Pancreas (tissue), 10 donors: ENCODE measurements at regions not wholly inside any gene's neighbourhood (a gene's known extent, or its start where the extent isn't known, plus 50 kb on each side); places are given as distances from the start of the nearest gene placed in this dataset.

Experiments
- ATAC-seq, 4 donors: fragments of 200-7000 bp; cut with Tn5 transposase; one replicate each; pipeline versions ENCODE4 v1.8.0 to v1.9.1; 2020; ENCODE audit warnings: mild to moderate bottlenecking in 4 of 4, moderate library complexity in 4 of 4
- DNase-seq, 6 donors: peaks; one replicate each; pipeline ENCODE4 v3.0.0-alpha.2; 2020
- FAIRE-seq: peaks from 2 replicates; lab custom pipeline; 2012; peaks lifted over from hg19 to GRCh38; lab: Jason Lieb, UNC
- H3K27ac ChIP-seq, 4 donors: fragments of 200-600 bp; sonication (generic); 1 replicate in 3 of 4; 2 replicates in 1 of 4; pipeline versions ENCODE4 v1.5.0 to v1.8.0; 2020
- H3K27me3 ChIP-seq, 4 donors: fragments of 200-600 bp; one replicate each; pipeline ENCODE4 v1.8.0; 2021
- H3K36me3 ChIP-seq, 3 donors: fragments of 200-600 bp; sonication (generic) in 1 of 3; one replicate each; pipeline versions ENCODE4 v1.5.0 to v1.8.0; 2020 to 2021
- H3K4me1 ChIP-seq, 3 donors: fragments of 200-600 bp; one replicate each; pipeline ENCODE4 v1.8.0; 2021
- H3K4me3 ChIP-seq, 4 donors: fragments of 200-600 bp; sonication (generic) in 2 of 4; one replicate each; pipeline versions ENCODE4 v1.5.0 to v1.8.0; 2020 to 2021
- H3K9me3 ChIP-seq, 4 donors: fragments of 200-600 bp; one replicate each; pipeline ENCODE4 v1.8.0; 2021
- WGBS, 2 donors: extraction: QIAGEN DNeasy Blood & Tissue Kit; methylation state at CpG; one replicate each; pipeline ENCODE4 v1.1.7; 2013; 5-methylcytosine and 5-hydroxymethylcytosine counted together
- intact Hi-C, 3 donors: fragments of 100-400 bp; cut with DNase I; formaldehyde crosslinking; loops; one replicate each; pipeline versions ENCODE4 v1.11.1 to v1.14.2; 2022
- TF ChIP-seq, protein P1 (sequence below), 4 donors: fragments of 200-600 bp; sonication (generic) in 3 of 4; IDR thresholded peaks; one replicate each; pipeline versions ENCODE4 v1.5.0 to v1.8.0; 2021; ENCODE audit warnings: antibody characterized with exemption in 4 of 4
- donor health status: healthy with polysubstance abuse.
- donor health status: DM: no; HTN: no; CAD: no; lungs with moderate emphysema.
- donor health status: DM: no; HTN: no; CAD: no.
- donor health status: control.
- donor health status: control.
- donor health status: Bipolar disorder and iron deficiency.
- donor health status: DM: yes; HTN: yes; CAD: no.
- donor health status: DM: no; HTN: no; CAD: no.
- donor health status: DM: no; HTN: no; CAD: no.
- donor health status: DM: yes; HTN: yes; CAD: no.

DNA sequence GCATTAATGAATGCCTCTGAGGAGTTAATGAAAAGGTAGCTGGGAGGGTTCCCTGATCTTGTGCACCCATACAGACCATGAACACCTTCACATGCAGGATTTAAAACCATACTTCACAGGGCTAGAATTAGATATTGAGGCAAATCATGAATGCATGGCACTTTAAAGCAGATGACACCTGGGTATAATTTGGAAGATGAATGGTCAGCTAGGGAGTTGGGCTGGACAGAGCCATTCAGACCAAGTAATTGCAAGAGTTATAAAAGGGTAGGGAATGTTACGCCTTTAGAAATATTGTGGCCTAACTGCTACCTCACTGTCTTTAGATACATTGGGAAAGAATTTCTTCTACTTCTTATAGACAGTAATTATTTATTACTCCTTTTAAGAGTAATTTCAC is 89.1 kb upstream of the ZNF827 start:
- H3K4me1 ChIP-seq, result peaks cover 0 to 9% (median 6%) of the 10 kb centered on the region in 3 donors
- no peak overlapping the region for H3K4me3 ChIP-seq
- intact Hi-C loops, result no loop called here
- WGBS, 2 donors, result 96 to 100% methylated on average over 1 of the region's 1 CpG
- TF ChIP-seq, protein P1, sequence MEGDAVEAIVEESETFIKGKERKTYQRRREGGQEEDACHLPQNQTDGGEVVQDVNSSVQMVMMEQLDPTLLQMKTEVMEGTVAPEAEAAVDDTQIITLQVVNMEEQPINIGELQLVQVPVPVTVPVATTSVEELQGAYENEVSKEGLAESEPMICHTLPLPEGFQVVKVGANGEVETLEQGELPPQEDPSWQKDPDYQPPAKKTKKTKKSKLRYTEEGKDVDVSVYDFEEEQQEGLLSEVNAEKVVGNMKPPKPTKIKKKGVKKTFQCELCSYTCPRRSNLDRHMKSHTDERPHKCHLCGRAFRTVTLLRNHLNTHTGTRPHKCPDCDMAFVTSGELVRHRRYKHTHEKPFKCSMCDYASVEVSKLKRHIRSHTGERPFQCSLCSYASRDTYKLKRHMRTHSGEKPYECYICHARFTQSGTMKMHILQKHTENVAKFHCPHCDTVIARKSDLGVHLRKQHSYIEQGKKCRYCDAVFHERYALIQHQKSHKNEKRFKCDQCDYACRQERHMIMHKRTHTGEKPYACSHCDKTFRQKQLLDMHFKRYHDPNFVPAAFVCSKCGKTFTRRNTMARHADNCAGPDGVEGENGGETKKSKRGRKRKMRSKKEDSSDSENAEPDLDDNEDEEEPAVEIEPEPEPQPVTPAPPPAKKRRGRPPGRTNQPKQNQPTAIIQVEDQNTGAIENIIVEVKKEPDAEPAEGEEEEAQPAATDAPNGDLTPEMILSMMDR (IDR thresholded peaks at IDR 0.05), result no peak
- no peaks in the 10 kb centered on the region for H3K9me3 ChIP-seq
- no peak for ATAC-seq
- H3K36me3 ChIP-seq, result no peaks in the 10 kb centered on the region
- no peak for FAIRE-seq
- H3K27ac ChIP-seq, result no peak overlapping the region
- no peak for DNase-seq
- H3K27me3 ChIP-seq, result no peaks in the 10 kb centered on the region

DNA sequence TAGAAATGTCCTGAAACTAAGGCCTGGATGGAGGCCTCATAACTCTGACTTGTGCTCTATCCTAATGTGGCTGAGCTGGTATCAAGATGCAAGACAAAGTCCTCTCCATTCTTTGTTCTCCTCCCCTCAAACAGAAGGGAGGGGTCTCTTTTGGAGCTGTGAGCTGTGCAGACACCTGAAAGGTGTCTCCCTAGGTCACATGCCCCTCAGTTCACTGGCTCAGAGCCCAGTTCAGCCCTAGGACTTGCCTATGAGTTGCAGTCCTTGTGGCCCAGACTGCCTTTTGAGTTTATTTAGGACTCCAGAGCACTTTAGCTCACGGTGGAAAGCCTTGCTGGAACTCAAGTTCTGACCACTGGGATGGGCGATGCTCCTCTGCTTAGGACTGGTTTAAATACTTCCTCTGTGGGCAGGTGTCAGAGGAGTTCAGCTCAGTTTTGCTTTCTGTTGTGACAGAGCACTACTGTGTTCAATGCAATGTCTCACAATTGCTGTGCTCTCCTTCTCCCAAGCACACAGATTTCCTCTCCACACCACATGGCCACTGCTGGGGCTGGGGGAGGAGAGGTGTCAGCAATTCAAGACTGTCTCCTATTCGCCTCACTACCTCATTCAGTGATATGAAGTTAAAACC is 84.8 kb upstream of the ZNF827 start:
- 81 to 88% methylated on average over 3 of the region's 3 CpGs for WGBS, 2 donors
- H3K9me3 ChIP-seq, result no peaks in the 10 kb centered on the region
- intact Hi-C loops, result no loop called here
- ATAC-seq (no peak), FAIRE-seq (no peak), DNase-seq (no peak)
- H3K4me1 ChIP-seq, result no peaks in the 10 kb centered on the region
- no peak overlapping the region for H3K4me3 ChIP-seq
- no peak overlapping the region for H3K27ac ChIP-seq
- no peaks in the 10 kb centered on the region for H3K27me3 ChIP-seq
- TF ChIP-seq, protein P1 (IDR thresholded peaks at IDR 0.05), result no peak
- no peaks in the 10 kb centered on the region for H3K36me3 ChIP-seq

DNA sequence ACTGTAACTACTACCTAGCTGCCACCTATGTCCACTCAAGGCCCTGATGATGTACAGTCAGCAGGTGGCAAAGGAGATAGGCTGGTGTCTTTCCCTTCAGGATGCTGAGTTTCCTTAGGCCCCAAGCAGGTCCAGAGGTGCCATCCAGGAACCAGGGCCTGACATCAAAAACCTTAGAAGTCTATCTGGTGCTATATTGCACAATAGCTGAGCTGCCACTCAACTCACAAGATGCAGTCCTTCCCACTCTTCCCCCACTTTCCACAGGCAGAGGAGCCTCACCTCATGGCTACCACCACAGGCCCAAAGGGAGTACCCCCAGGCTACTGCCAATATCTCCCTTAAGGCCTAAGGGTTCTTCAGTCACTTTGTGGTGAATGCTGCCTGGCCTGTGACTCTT is 83.9 kb upstream of the ZNF827 start:
- H3K36me3 ChIP-seq, result no peaks in the 10 kb centered on the region
- FAIRE-seq, result no peak

DNA sequence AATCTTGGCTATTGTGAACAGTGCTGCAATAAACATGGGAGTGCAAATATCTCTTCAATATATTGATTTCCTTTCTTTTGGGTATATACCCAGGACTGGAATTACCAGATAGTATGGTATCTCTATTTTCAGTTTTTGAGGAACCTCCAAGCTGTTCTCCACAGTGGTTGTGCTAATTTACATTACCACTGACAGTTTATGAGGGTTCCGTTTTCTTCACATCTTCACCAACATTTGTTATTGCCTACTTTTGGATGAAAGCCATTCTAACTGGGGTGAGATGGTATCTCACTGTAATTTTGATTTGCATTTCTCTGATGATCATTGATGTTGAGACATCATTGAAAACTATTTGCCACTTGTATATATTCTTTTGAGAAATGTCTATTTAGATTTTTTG is 79.6 kb upstream of the ZNF827 start:
- Histone ChIP-seq H3K4me3 (no peak overlapping the region), H3K27me3 (no peaks in the 10 kb centered on the region), H3K36me3 (no peaks in the 10 kb centered on the region), H3K4me1 (no peaks in the 10 kb centered on the region), H3K9me3 (no peaks in the 10 kb centered on the region), H3K27ac (no peak overlapping the region)
- intact Hi-C loops, result no loop called here
- FAIRE-seq (no peak), DNase-seq (no peak), ATAC-seq (no peak)
- TF ChIP-seq, protein P1 (IDR thresholded peaks at IDR 0.05), result no peak
- 65 to 67% methylated on average over 1 of the region's 1 CpG for WGBS, 2 donors

More for the DNA sequence above, 83.9 kb upstream of the ZNF827 start:
- intact Hi-C loops, result no loop called here
- DNase-seq (no peak), ATAC-seq (no peak)
- Histone ChIP-seq H3K4me1 (no peaks in the 10 kb centered on the region), H3K27ac (no peak overlapping the region), H3K27me3 (no peaks in the 10 kb centered on the region), H3K9me3 (no peaks in the 10 kb centered on the region), H3K4me3 (no peak overlapping the region)
- TF ChIP-seq, protein P1 (IDR thresholded peaks at IDR 0.05), result no peak

DNA sequence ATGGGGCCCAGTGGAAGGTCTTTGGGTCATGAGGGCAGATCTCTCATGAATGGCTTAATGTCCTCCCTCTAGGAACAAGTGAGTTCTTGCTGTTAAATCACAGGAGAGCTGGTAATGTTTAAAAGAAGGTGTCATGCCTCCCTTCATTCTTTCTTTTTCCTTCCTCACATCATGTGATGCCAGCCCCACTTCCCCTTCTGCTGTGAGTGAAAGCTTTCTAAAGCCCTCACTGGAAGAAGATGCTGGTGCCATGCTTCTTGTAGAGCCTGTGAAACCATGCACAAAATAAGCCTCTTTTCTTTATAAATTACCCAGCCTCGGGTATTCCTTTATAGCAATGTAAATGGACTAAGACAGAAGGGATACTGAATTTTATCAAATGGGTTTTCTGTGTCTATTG is 66.1 kb upstream of the ZNF827 start:
- WGBS, 2 donors, result 62% methylated on average over 1 of the region's 1 CpG; no CpG with 5 or more reads in 1 of the 2 donors
- TF ChIP-seq, protein P1 (IDR thresholded peaks at IDR 0.05), result no peak
- intact Hi-C loops, result no loop called here
- Histone ChIP-seq H3K27ac (no peak overlapping the region), H3K4me3 (no peak overlapping the region), H3K36me3 (no peaks in the 10 kb centered on the region), H3K27me3 (no peaks in the 10 kb centered on the region), H3K9me3 (no peaks in the 10 kb centered on the region), H3K4me1 (no peaks in the 10 kb centered on the region)
- no peak for DNase-seq
- no peak for ATAC-seq
- no peak for FAIRE-seq
